Endodermal cell (in vitro differentiated cells): ENCODE measurements at regions not wholly inside any gene's neighbourhood (a gene's known extent, or its start where the extent isn't known, plus 50 kb on each side); places are given as distances from the start of the nearest gene placed in this dataset.

Experiments used
- DNase-seq: peaks from one replicate; pipeline ENCODE4 v3.0.0-alpha.2; 2017
- H3K27ac ChIP-seq: 2 replicates; pipeline ENCODE4 v1.5.1; 2013; ENCODE audit warnings: mild to moderate bottlenecking, low read depth, low read length, moderate library complexity
- H3K27me3 ChIP-seq: 2 replicates; pipeline ENCODE4 v1.6.1; 2013; ENCODE audit warnings: mild to moderate bottlenecking, low read length, moderate library complexity; ENCODE audit not compliant: insufficient read depth, control insufficient read depth, poor library complexity, severe bottlenecking
- H3K36me3 ChIP-seq: 2 replicates; pipeline ENCODE4 v1.7.0; 2013; ENCODE audit warnings: mild to moderate bottlenecking, low read length, moderate library complexity; ENCODE audit not compliant: control insufficient read depth, insufficient read depth
- H3K4me1 ChIP-seq: one replicate; pipeline ENCODE4 v1.7.0; 2013; ENCODE audit warnings: low read length; ENCODE audit not compliant: control insufficient read depth, insufficient read depth
- H3K4me3 ChIP-seq: 2 replicates; pipeline ENCODE4 v1.5.1; 2013; ENCODE audit warnings: mild to moderate bottlenecking, low read length, moderate library complexity
- H3K9ac ChIP-seq: 2 replicates; pipeline ENCODE4 v1.6.1; 2013; ENCODE audit warnings: mild to moderate bottlenecking, low read length, moderate library complexity; ENCODE audit not compliant: poor library complexity, severe bottlenecking; ENCODE audit errors: extremely low read depth
- H3K9me3 ChIP-seq: 2 replicates; pipeline ENCODE4 v1.6.1; 2013; ENCODE audit warnings: mild to moderate bottlenecking, low read length, moderate library complexity; ENCODE audit not compliant: control insufficient read depth
- H3K27ac Mint-ChIP-seq: 2 replicates; pipeline ENCODE4 v1.8.0; 2020; ENCODE audit warnings: mixed read lengths
- H3K27me3 Mint-ChIP-seq: 2 replicates; pipeline ENCODE4 v1.8.0; 2021; ENCODE audit warnings: mild to moderate bottlenecking, mixed read lengths; ENCODE audit not compliant: insufficient read depth
- H3K36me3 Mint-ChIP-seq: 2 replicates; pipeline ENCODE4 v1.8.0; 2020; ENCODE audit warnings: low read depth, mixed read lengths
- H3K4me1 Mint-ChIP-seq: 2 replicates; pipeline ENCODE4 v1.8.0; 2020; ENCODE audit warnings: mixed read lengths
- H3K4me3 Mint-ChIP-seq: 2 replicates; pipeline ENCODE4 v1.8.0; 2020; ENCODE audit warnings: mild to moderate bottlenecking, moderate library complexity, mixed read lengths
- H3K9me3 Mint-ChIP-seq: 2 replicates; pipeline ENCODE4 v1.8.0; 2020; ENCODE audit warnings: mild to moderate bottlenecking, mixed read lengths
- CTCF ChIP-seq: fragments of 200-600 bp; sonication (generic); conservative IDR thresholded peaks from 2 replicates; pipeline ENCODE4 v1.5.0; 2021; ENCODE audit warnings: antibody characterized with exemption, mild to moderate bottlenecking
- WGBS, 2 experiments: methylation state at CpG; one replicate each; pipeline versions ENCODE4 v1.1.5 to v1.1.7; 2013; ENCODE audit warnings: missing lambda C conversion rate in 2 of 2, mixed read lengths in 1 of 2; ENCODE audit not compliant: insufficient coverage in 1 of 2, insufficient read length in 1 of 2; 5-methylcytosine and 5-hydroxymethylcytosine counted together

GRCh38 chr17:55909776-55910175 lies 158.9 kb downstream of the PCTP start:
- Histone ChIP-seq H3K9me3 (no peaks in the 10 kb centered on the region), H3K9ac (no peak overlapping the region), H3K4me3 (no peak overlapping the region), H3K36me3 (no peaks in the 10 kb centered on the region), H3K4me1 (no peaks in the 10 kb centered on the region), H3K27me3 (no peaks in the 10 kb centered on the region), H3K27ac (no peak overlapping the region)
- DNase-seq, result no peak
- Mint-ChIP-seq H3K27me3 (no peaks in the 10 kb centered on the region), H3K4me1 (no peaks in the 10 kb centered on the region), H3K4me3 (no peak overlapping the region), H3K9me3 (no peaks in the 10 kb centered on the region), H3K27ac (no peak overlapping the region), H3K36me3 (no peaks in the 10 kb centered on the region)
- TF ChIP-seq CTCF, result no peak
- WGBS, 2 experiments, result 91 to 93% methylated on average over 5 of the region's 5 CpGs

- no peaks in the 10 kb centered on the region for H3K9me3 ChIP-seq
- Mint-ChIP-seq H3K4me3 (no peak overlapping the region), H3K27me3 (no peaks in the 10 kb centered on the region), H3K4me1 (no peaks in the 10 kb centered on the region), H3K27ac (no peak overlapping the region), H3K9me3 (no peaks in the 10 kb centered on the region), H3K36me3 (no peaks in the 10 kb centered on the region)
- no peak overlapping the region for H3K4me3 ChIP-seq
- 80 to 85% methylated on average over 1 to 4 of the region's 4 CpGs for WGBS, 2 experiments
- no peaks in the 10 kb centered on the region for H3K27me3 ChIP-seq
- no peak overlapping the region for H3K27ac ChIP-seq
- no peak for DNase-seq
- no peaks in the 10 kb centered on the region for H3K36me3 ChIP-seq
- H3K4me1 ChIP-seq, result no peaks in the 10 kb centered on the region
- TF ChIP-seq CTCF, result no peak
- no peak overlapping the region for H3K9ac ChIP-seq
Measured at GRCh38 chr17:55911186-55911585, 160.3 kb downstream of the PCTP start.

- Histone ChIP-seq H3K27me3 (no peaks in the 10 kb centered on the region), H3K27ac (no peak overlapping the region), H3K4me3 (peak overlapping the region; percentile 47), H3K9me3 (peaks cover 10% of the 10 kb centered on the region), H3K36me3 (no peaks in the 10 kb centered on the region), H3K4me1 (no peaks in the 10 kb centered on the region), H3K9ac (no peak overlapping the region)
- H3K36me3 Mint-ChIP-seq, result peaks cover 3% of the 10 kb centered on the region
- peaks cover 16% of the 10 kb centered on the region for H3K4me1 Mint-ChIP-seq
- no peak overlapping the region for H3K4me3 Mint-ChIP-seq
- peaks cover 12% of the 10 kb centered on the region for H3K9me3 Mint-ChIP-seq
- WGBS, 2 experiments, result 88 to 100% methylated on average over 1 of the region's 1 CpG
- no peaks in the 10 kb centered on the region for H3K27me3 Mint-ChIP-seq
- H3K27ac Mint-ChIP-seq, result no peak overlapping the region
- no peak for TF ChIP-seq CTCF
- DNase-seq, result no peak
Measured at GRCh38 chr17:55925440-55925839, 174.6 kb downstream of the PCTP start.
